ENCODE measurements at regions not wholly inside any gene's neighbourhood (a gene's known extent, or its start where the extent isn't known, plus 50 kb on each side); places are given as distances from the start of the nearest gene placed in this dataset.

- H3K27ac ChIP-seq, result no peak overlapping the region
- no peaks in the 10 kb centered on the region for H3K9me3 ChIP-seq
- TF ChIP-seq POLR2A (IDR thresholded peaks at IDR 0.05), result no peak
- no peak for TF ChIP-seq CTCF (IDR thresholded peaks at IDR 0.05)
- H3K4me3 ChIP-seq, result no peak overlapping the region
- no peaks in the 10 kb centered on the region for H3K4me1 ChIP-seq
- no peaks in the 10 kb centered on the region for H3K27me3 ChIP-seq
- DNase-seq, result no peak
- H3K36me3 ChIP-seq, result no peaks in the 10 kb centered on the region
Observed at GRCh38 chr1:164058198-164058597, 500.8 kb upstream of the PBX1 start.

GRCh38 chr1:164061528-164061927 lies 497.5 kb upstream of the PBX1 start:
- H3K36me3 ChIP-seq, result no peaks in the 10 kb centered on the region
- no peaks in the 10 kb centered on the region for H3K27me3 ChIP-seq
- no peak overlapping the region for H3K4me3 ChIP-seq
- H3K4me1 ChIP-seq, result no peaks in the 10 kb centered on the region
- no peak overlapping the region for H3K27ac ChIP-seq
- TF ChIP-seq POLR2A (IDR thresholded peaks at IDR 0.05) (no peak), CTCF (IDR thresholded peaks at IDR 0.05) (no peak)
- no peak for DNase-seq
- H3K9me3 ChIP-seq, result no peaks in the 10 kb centered on the region

- Histone ChIP-seq H3K9me3 (no peaks in the 10 kb centered on the region), H3K4me3 (no peak overlapping the region), H3K36me3 (no peaks in the 10 kb centered on the region), H3K27me3 (no peaks in the 10 kb centered on the region), H3K27ac (no peak overlapping the region), H3K4me1 (no peaks in the 10 kb centered on the region)
- no peak for DNase-seq
- TF ChIP-seq CTCF (IDR thresholded peaks at IDR 0.05), result no peak
- no peak for TF ChIP-seq POLR2A (IDR thresholded peaks at IDR 0.05)
Observed at GRCh38 chr1:164064501-164064900, 494.5 kb upstream of the PBX1 start.

- Histone ChIP-seq H3K36me3 (no peaks in the 10 kb centered on the region), H3K4me1 (no peaks in the 10 kb centered on the region), H3K27me3 (no peaks in the 10 kb centered on the region), H3K27ac (no peak overlapping the region), H3K4me3 (no peak overlapping the region), H3K9me3 (no peaks in the 10 kb centered on the region)
- DNase-seq, result no peak
- TF ChIP-seq POLR2A (IDR thresholded peaks at IDR 0.05), result no peak
- no peak for TF ChIP-seq CTCF (IDR thresholded peaks at IDR 0.05)
Observed at GRCh38 chr1:164071288-164071687, 487.7 kb upstream of the PBX1 start.

GRCh38 chr1:164086832-164087231 lies 472.2 kb upstream of the PBX1 start:
- no peaks in the 10 kb centered on the region for H3K27me3 ChIP-seq
- H3K4me1 ChIP-seq, result no peaks in the 10 kb centered on the region
- H3K4me3 ChIP-seq, result no peak overlapping the region
- H3K27ac ChIP-seq, result no peak overlapping the region
- no peak for DNase-seq
- no peaks in the 10 kb centered on the region for H3K36me3 ChIP-seq
- no peaks in the 10 kb centered on the region for H3K9me3 ChIP-seq
- TF ChIP-seq CTCF (IDR thresholded peaks at IDR 0.05) (no peak), POLR2A (IDR thresholded peaks at IDR 0.05) (no peak)

- TF ChIP-seq POLR2A (IDR thresholded peaks at IDR 0.05) (no peak), CTCF (IDR thresholded peaks at IDR 0.05) (no peak)
- Histone ChIP-seq H3K9me3 (no peaks in the 10 kb centered on the region), H3K4me3 (no peak overlapping the region), H3K4me1 (no peaks in the 10 kb centered on the region), H3K27ac (no peak overlapping the region), H3K36me3 (no peaks in the 10 kb centered on the region), H3K27me3 (no peaks in the 10 kb centered on the region)
- DNase-seq, result no peak
Observed at GRCh38 chr1:164087906-164088453, 471.0 kb upstream of the PBX1 start.

Measured in Peyer's patch (tissue), 4 donors.